A549 (cell line): ENCODE measurements at regions not wholly inside any gene's neighbourhood (a gene's known extent, or its start where the extent isn't known, plus 50 kb on each side); places are given as distances from the start of the nearest gene placed in this dataset.
"Not testable (repeated sequence)": the region's sequence is repeated elsewhere in the genome, so short reads cannot be mapped to it uniquely, and the experiment has no call there.

ENCODE experiments used
- ATAC-seq, 2 experiments: fragments of 200-7000 bp in 1 of 2; fragments of >200 bp in 1 of 2; cut with Nextera tagmentation in 1 of 2; cut with Tn5 transposase in 1 of 2; 3 replicates each; pipeline versions ENCODE4 v1.8.0 to v1.9.1; 2018 to 2020; ENCODE audit warnings: mild to moderate bottlenecking in 1 of 2, moderate library complexity in 1 of 2
- CTCF ChIA-PET: fragments of 300-600 bp; sonication (Branson Sonifier 250); formaldehyde crosslinking; extraction: SDS; loops from one replicate; lab custom pipeline; 2021; ENCODE audit warnings: antibody characterized with exemption, inconsistent platforms; lab: Yijun Ruan, JAX
- POLR2A ChIA-PET: fragments of 350-600 bp; formaldehyde crosslinking; extraction: SDS; loops from one replicate; lab custom pipeline; 2021; ENCODE audit warnings: antibody characterized with exemption, inconsistent platforms; lab: Yijun Ruan, JAX
- DNase-seq, 2 experiments: peaks; one replicate each; pipeline versions ENCODE4 v3.0.0 to v3.0.0-alpha.2; 2011 to 2016; ENCODE audit warnings: low read depth in 1 of 2, low spot score in 1 of 2
- FAIRE-seq: peaks from 2 replicates; lab custom pipeline; 2011; peaks lifted over from hg19 to GRCh38; lab: Jason Lieb, UNC
- H3K27ac ChIP-seq, 2 experiments: fragments of >200 bp; sonication (Bioruptor Twin); formaldehyde crosslinking; 3 replicates each; pipeline ENCODE4 v1.5.1; 2016 to 2017
- H3K4me1 ChIP-seq: fragments of >200 bp; sonication (Bioruptor Twin); formaldehyde crosslinking; 3 replicates; pipeline ENCODE4 v1.6.1; 2016
- H3K4me2 ChIP-seq: fragments of >200 bp; sonication (Bioruptor Twin); formaldehyde crosslinking; 3 replicates; pipeline ENCODE4 v1.6.1; 2016
- H3K4me3 ChIP-seq: fragments of >200 bp; sonication (Bioruptor Twin); formaldehyde crosslinking; 3 replicates; pipeline ENCODE4 v1.5.1; 2016
- H3K9me3 ChIP-seq: fragments of >200 bp; sonication (Bioruptor Twin); formaldehyde crosslinking; 3 replicates; pipeline ENCODE4 v1.6.1; 2016
- BHLHE40 ChIP-seq: IDR thresholded peaks from 2 replicates; pipeline ENCODE4 v1.6.1; 2012; ENCODE audit warnings: low read depth, low read length, inconsistent platforms
- CBX8 ChIP-seq: fragments of 200-600 bp; sonication (generic); IDR thresholded peaks from 2 replicates; pipeline ENCODE4 v1.6.1; 2016
- CHD2 ChIP-seq: fragments of 150-350 bp; IDR thresholded peaks from 2 replicates; pipeline ENCODE4 v1.6.1; 2014; ENCODE audit warnings: low read length; ENCODE audit not compliant: partially characterized antibody
- CHD4 ChIP-seq: fragments of 200-600 bp; sonication (generic); IDR thresholded peaks from 2 replicates; pipeline ENCODE4 v1.6.1; 2016; ENCODE audit warnings: antibody characterized with exemption, mild to moderate bottlenecking, borderline replicate concordance
- EHF ChIP-seq: fragments of 250-450 bp; sonication (Bioruptor Pico); IDR thresholded peaks from 2 replicates; pipeline ENCODE4 v1.5.0; 2020; ENCODE audit warnings: mild to moderate bottlenecking
- ESRRA ChIP-seq: fragments of 150-350 bp; IDR thresholded peaks from 2 replicates; pipeline ENCODE4 v1.6.1; 2014; ENCODE audit warnings: mild to moderate bottlenecking, low read length, borderline replicate concordance
- FOSL2 ChIP-seq, 2 experiments: fragments of 450-650 bp in 1 of 2; fragments of >200 bp in 1 of 2; sonication (Bioruptor Twin) in 1 of 2; formaldehyde crosslinking; IDR thresholded peaks; 2 replicates each; pipeline versions ENCODE4 v1.5.0 to v1.6.1; 2016 to 2020; ENCODE audit warnings: mild to moderate bottlenecking in 1 of 2, moderate library complexity in 1 of 2
- FOXS1 ChIP-seq: fragments of 250-450 bp; sonication (Bioruptor Pico); IDR thresholded peaks from 2 replicates; pipeline ENCODE4 v1.5.0; 2020; ENCODE audit warnings: mild to moderate bottlenecking, moderate library complexity
- GATA3 ChIP-seq: IDR thresholded peaks from 2 replicates; pipeline ENCODE4 v1.6.1; 2012; ENCODE audit warnings: borderline replicate concordance
- HDAC2 ChIP-seq: fragments of 200-600 bp; sonication (generic); IDR thresholded peaks from 2 replicates; pipeline ENCODE4 v1.6.1; 2016
- HOXB5 ChIP-seq: fragments of 250-450 bp; sonication (Bioruptor Pico); IDR thresholded peaks from 2 replicates; pipeline ENCODE4 v1.5.0; 2020; ENCODE audit warnings: mild to moderate bottlenecking, moderate library complexity
- MYC ChIP-seq: IDR thresholded peaks from 2 replicates; pipeline ENCODE4 v1.6.1; 2012; ENCODE audit warnings: mild to moderate bottlenecking, inconsistent platforms, low read length, improper control_type of control experiment, borderline replicate concordance
- NPAS2 ChIP-seq: fragments of 250-450 bp; sonication (Bioruptor Pico); IDR thresholded peaks from 2 replicates; pipeline ENCODE4 v1.8.0; 2022; ENCODE audit warnings: mild to moderate bottlenecking, moderate library complexity, borderline replicate concordance
- PHF8 ChIP-seq: fragments of 200-600 bp; sonication (generic); IDR thresholded peaks from 2 replicates; pipeline ENCODE4 v1.6.1; 2016; ENCODE audit warnings: low read depth, mild to moderate bottlenecking, antibody characterized with exemption, moderate library complexity, borderline replicate concordance
- POLR2A ChIP-seq: IDR thresholded peaks from 2 replicates; pipeline ENCODE4 v1.6.1; 2012; ENCODE audit warnings: mild to moderate bottlenecking, low read length
- RAD21 ChIP-seq, 2 experiments: fragments of >200 bp in 1 of 2; sonication (Bioruptor Twin) in 1 of 2; formaldehyde crosslinking in 1 of 2; IDR thresholded peaks in 1 of 2; conservative IDR thresholded peaks in 1 of 2; 2 replicates in 1 of 2; 3 replicates in 1 of 2; pipeline ENCODE4 v1.6.1; 2012 to 2018; ENCODE audit warnings: inconsistent platforms in 1 of 2
- RNF2 ChIP-seq: fragments of 200-600 bp; sonication (generic); IDR thresholded peaks from 2 replicates; pipeline ENCODE4 v1.6.1; 2016; ENCODE audit warnings: low read depth, mild to moderate bottlenecking, antibody characterized with exemption, moderate library complexity, borderline replicate concordance
- SREBF2 ChIP-seq: fragments of 450-650 bp; IDR thresholded peaks from 2 replicates; pipeline ENCODE4 v1.6.1; 2014; ENCODE audit warnings: mild to moderate bottlenecking, moderate library complexity
- ZFP36 ChIP-seq: fragments of 450-650 bp; IDR thresholded peaks from 2 replicates; pipeline ENCODE4 v1.6.1; 2014; ENCODE audit warnings: borderline replicate concordance; ENCODE audit not compliant: partially characterized antibody
- ZNF302 ChIP-seq: fragments of 250-450 bp; sonication (Bioruptor Pico); IDR thresholded peaks from 2 replicates; pipeline ENCODE4 v1.9.0; 2021; ENCODE audit warnings: inconsistent platforms, mild to moderate bottlenecking, moderate library complexity
- WGBS: methylation state at CpG from one replicate; pipeline ENCODE4 v1.1.6; 2017; ENCODE audit errors: missing lambda C conversion rate; 5-methylcytosine and 5-hydroxymethylcytosine counted together
- TF ChIP-seq, protein P1 (sequence below): IDR thresholded peaks from 2 replicates; pipeline ENCODE4 v1.6.1; 2012
- TF ChIP-seq, protein P2 (sequence below): fragments of 250-450 bp; sonication (Bioruptor Pico); IDR thresholded peaks from 2 replicates; pipeline ENCODE4 v1.5.0; 2020; ENCODE audit warnings: low read depth, mild to moderate bottlenecking, moderate library complexity
- TF ChIP-seq, protein P3 (sequence below): fragments of 200-600 bp; sonication (generic); IDR thresholded peaks from 2 replicates; pipeline ENCODE4 v1.6.1; 2016; ENCODE audit warnings: antibody characterized with exemption, mild to moderate bottlenecking, moderate library complexity
- TF ChIP-seq, protein P4 (sequence below): fragments of >200 bp; sonication (Bioruptor Twin); formaldehyde crosslinking; IDR thresholded peaks from 3 replicates; pipeline ENCODE4 v1.5.1; 2016
- TF ChIP-seq, protein P5 (sequence below): fragments of 150-350 bp; IDR thresholded peaks from 2 replicates; pipeline ENCODE4 v1.6.1; 2014; ENCODE audit warnings: low read depth, mild to moderate bottlenecking, low read length
- TF ChIP-seq, protein P6 (sequence below): fragments of 450-650 bp; IDR thresholded peaks from 2 replicates; pipeline ENCODE4 v1.6.1; 2014; ENCODE audit warnings: antibody characterized with exemption

DNA sequence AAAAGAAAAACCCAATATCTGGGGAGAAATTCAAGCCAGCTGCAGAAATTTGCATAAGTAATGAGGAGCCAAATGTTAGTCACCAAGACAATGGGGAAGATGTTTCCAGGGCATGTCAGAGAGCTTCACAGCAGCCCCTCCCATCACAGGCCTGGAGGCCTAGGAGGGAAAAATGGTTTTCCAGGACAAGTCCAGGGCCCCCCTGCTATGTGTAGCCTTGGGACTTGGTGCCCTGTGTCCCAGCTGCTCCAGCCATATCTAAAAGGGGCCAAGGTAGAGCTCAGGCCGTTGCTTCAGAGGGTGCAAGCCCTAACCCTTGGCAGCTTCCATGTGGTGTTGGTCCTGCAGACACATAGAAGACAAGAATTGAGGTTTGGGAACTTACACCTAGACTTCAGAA, 76.9 kb downstream of the CCDC59 start:
- peak; percentile 43 for TF ChIP-seq ZFP36
- H3K4me2 ChIP-seq, FAIRE-seq, H3K4me3 ChIP-seq, CTCF ChIA-PET, DNase-seq, ATAC-seq, H3K27ac ChIP-seq, H3K4me1 ChIP-seq, POLR2A ChIA-PET, H3K9me3 ChIP-seq: not testable (repeated sequence)
- 0% methylated on average over 1 of the region's 1 CpG for WGBS

DNA sequence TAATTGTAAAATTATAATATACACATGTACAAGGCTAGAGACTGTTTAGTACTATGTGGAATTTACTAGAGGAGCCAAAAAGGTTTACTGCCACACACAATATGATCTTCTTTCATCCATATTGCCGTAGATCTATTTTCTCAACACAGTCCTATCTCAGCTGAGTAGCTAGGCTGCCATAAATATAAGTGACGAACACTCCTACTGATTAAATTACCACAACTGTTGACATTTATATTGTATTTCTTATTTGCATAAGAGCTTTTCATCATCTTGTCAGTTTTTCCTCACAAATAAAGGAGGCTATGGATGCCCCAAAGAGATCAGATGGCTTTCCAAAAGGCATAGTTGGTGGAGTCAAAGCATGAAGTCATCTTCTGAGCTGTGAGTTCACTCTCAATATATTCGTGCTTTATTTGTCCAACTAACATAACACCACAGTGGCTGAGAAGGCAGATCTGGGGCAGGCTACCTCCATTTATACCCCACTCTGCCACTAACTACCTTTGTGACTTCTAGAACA, 78.6 kb downstream of the CCDC59 start:
- no peak overlapping the region for H3K27ac ChIP-seq
- no peak for FAIRE-seq
- POLR2A ChIA-PET: no interaction called here
- H3K9me3 ChIP-seq: no peaks in the 10 kb centered on the region
- no peaks in the 10 kb centered on the region for H3K4me1 ChIP-seq
- no peak for TF ChIP-seq ZFP36
- no peak for TF ChIP-seq ESRRA
- no peak for TF ChIP-seq HOXB5 (CRISPR knock-in tag)
- no peak for TF ChIP-seq FOXS1 (CRISPR knock-in tag)
- TF ChIP-seq ZNF302: no peak
- TF ChIP-seq HDAC2: no peak
- TF ChIP-seq, protein P1, sequence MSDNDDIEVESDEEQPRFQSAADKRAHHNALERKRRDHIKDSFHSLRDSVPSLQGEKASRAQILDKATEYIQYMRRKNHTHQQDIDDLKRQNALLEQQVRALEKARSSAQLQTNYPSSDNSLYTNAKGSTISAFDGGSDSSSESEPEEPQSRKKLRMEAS: no peak
- no peak for TF ChIP-seq POLR2A
- TF ChIP-seq MYC: no peak
- TF ChIP-seq RAD21 (conservative IDR thresholded peaks at IDR 0.05 in 1 of 2, IDR thresholded peaks at IDR 0.05 in 1 of 2): no peak
- TF ChIP-seq, protein P2, sequence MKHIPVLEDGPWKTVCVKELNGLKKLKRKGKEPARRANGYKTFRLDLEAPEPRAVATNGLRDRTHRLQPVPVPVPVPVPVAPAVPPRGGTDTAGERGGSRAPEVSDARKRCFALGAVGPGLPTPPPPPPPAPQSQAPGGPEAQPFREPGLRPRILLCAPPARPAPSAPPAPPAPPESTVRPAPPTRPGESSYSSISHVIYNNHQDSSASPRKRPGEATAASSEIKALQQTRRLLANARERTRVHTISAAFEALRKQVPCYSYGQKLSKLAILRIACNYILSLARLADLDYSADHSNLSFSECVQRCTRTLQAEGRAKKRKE (CRISPR knock-in tag): no peak
- TF ChIP-seq, protein P3, sequence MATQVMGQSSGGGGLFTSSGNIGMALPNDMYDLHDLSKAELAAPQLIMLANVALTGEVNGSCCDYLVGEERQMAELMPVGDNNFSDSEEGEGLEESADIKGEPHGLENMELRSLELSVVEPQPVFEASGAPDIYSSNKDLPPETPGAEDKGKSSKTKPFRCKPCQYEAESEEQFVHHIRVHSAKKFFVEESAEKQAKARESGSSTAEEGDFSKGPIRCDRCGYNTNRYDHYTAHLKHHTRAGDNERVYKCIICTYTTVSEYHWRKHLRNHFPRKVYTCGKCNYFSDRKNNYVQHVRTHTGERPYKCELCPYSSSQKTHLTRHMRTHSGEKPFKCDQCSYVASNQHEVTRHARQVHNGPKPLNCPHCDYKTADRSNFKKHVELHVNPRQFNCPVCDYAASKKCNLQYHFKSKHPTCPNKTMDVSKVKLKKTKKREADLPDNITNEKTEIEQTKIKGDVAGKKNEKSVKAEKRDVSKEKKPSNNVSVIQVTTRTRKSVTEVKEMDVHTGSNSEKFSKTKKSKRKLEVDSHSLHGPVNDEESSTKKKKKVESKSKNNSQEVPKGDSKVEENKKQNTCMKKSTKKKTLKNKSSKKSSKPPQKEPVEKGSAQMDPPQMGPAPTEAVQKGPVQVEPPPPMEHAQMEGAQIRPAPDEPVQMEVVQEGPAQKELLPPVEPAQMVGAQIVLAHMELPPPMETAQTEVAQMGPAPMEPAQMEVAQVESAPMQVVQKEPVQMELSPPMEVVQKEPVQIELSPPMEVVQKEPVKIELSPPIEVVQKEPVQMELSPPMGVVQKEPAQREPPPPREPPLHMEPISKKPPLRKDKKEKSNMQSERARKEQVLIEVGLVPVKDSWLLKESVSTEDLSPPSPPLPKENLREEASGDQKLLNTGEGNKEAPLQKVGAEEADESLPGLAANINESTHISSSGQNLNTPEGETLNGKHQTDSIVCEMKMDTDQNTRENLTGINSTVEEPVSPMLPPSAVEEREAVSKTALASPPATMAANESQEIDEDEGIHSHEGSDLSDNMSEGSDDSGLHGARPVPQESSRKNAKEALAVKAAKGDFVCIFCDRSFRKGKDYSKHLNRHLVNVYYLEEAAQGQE: no peak
- TF ChIP-seq CBX8: no peak
- TF ChIP-seq, protein P4, sequence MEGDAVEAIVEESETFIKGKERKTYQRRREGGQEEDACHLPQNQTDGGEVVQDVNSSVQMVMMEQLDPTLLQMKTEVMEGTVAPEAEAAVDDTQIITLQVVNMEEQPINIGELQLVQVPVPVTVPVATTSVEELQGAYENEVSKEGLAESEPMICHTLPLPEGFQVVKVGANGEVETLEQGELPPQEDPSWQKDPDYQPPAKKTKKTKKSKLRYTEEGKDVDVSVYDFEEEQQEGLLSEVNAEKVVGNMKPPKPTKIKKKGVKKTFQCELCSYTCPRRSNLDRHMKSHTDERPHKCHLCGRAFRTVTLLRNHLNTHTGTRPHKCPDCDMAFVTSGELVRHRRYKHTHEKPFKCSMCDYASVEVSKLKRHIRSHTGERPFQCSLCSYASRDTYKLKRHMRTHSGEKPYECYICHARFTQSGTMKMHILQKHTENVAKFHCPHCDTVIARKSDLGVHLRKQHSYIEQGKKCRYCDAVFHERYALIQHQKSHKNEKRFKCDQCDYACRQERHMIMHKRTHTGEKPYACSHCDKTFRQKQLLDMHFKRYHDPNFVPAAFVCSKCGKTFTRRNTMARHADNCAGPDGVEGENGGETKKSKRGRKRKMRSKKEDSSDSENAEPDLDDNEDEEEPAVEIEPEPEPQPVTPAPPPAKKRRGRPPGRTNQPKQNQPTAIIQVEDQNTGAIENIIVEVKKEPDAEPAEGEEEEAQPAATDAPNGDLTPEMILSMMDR: no peak
- CTCF ChIA-PET: no interaction called here
- no peak overlapping the region for H3K4me2 ChIP-seq
- DNase-seq: no peak
- 5% methylated on average over 3 of the region's 3 CpGs for WGBS
- no peak for ATAC-seq
- no peak overlapping the region for H3K4me3 ChIP-seq

DNA sequence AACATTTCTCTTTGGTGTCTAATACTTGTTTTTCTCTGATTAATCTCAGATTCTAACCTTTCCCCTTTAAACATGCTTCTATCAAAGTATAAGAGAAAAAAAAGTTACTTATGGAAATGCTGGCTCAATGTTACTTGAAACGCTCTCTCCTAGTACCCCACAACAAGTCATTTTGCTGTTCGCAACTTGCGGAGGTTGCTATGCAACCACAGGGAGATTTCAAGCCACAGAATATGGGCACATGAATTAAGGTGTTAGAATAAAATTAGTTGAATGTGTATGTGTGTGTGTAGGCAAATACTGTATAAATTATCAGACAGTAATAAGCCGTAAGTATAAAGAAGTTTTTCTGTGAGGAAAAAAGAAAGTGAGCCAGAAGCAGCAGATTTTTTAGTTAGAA, 80.6 kb downstream of the CCDC59 start:
- POLR2A ChIA-PET: no interaction called here
- WGBS: 61% methylated on average over 4 of the region's 4 CpGs
- TF ChIP-seq GATA3: no peak
- TF ChIP-seq NPAS2 (CRISPR knock-in tag): no peak
- no peak for TF ChIP-seq PHF8
- TF ChIP-seq CHD4: no peak
- TF ChIP-seq, protein P5, sequence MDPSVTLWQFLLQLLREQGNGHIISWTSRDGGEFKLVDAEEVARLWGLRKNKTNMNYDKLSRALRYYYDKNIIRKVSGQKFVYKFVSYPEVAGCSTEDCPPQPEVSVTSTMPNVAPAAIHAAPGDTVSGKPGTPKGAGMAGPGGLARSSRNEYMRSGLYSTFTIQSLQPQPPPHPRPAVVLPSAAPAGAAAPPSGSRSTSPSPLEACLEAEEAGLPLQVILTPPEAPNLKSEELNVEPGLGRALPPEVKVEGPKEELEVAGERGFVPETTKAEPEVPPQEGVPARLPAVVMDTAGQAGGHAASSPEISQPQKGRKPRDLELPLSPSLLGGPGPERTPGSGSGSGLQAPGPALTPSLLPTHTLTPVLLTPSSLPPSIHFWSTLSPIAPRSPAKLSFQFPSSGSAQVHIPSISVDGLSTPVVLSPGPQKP: no peak
- TF ChIP-seq CHD2: no peak
- TF ChIP-seq, protein P6, sequence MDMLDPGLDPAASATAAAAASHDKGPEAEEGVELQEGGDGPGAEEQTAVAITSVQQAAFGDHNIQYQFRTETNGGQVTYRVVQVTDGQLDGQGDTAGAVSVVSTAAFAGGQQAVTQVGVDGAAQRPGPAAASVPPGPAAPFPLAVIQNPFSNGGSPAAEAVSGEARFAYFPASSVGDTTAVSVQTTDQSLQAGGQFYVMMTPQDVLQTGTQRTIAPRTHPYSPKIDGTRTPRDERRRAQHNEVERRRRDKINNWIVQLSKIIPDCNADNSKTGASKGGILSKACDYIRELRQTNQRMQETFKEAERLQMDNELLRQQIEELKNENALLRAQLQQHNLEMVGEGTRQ: no peak
- TF ChIP-seq SREBF2: no peak
- TF ChIP-seq BHLHE40: no peak
- no peak for TF ChIP-seq EHF (CRISPR knock-in tag)
- TF ChIP-seq RNF2: no peak
- TF ChIP-seq FOSL2 (IDR thresholded peaks at IDR 0.05): no peak
- TF ChIP-seq FOSL2 (CRISPR knock-in tag; IDR thresholded peaks at IDR 0.05): no peak

More for the DNA sequence above, 80.6 kb downstream of the CCDC59 start:
- Histone ChIP-seq H3K4me2 (no peak overlapping the region), H3K9me3 (no peaks in the 10 kb centered on the region), H3K4me3 (no peak overlapping the region), H3K27ac (no peak overlapping the region), H3K4me1 (no peaks in the 10 kb centered on the region)
- ATAC-seq: no peak
- no peak for FAIRE-seq
- no peak for DNase-seq
- CTCF ChIA-PET: no interaction called here
